ENCODE measurements at regions not wholly inside any gene's neighbourhood (a gene's known extent, or its start where the extent isn't known, plus 50 kb on each side); places are given as distances from the start of the nearest gene placed in this dataset.

GRCh38 chr17:77729587-77729986 lies 228.9 kb upstream of the TNRC6C start:
- TF ChIP-seq CTCF (IDR thresholded peaks at IDR 0.05; ENCODE audit: low read depth, low read length) = no peak
- TF ChIP-seq EZH2phosphoT487 (IDR thresholded peaks at IDR 0.05; ENCODE audit: low read depth) = no peak

All from OCI-LY3 (cell line).